ENCODE measurements at regions not wholly inside any gene's neighbourhood (a gene's known extent, or its start where the extent isn't known, plus 50 kb on each side); places are given as distances from the start of the nearest gene placed in this dataset.

GRCh38 chr13:99843872-99844271 lies 127.7 kb downstream of the ZIC5 start:
- TF ChIP-seq CTCF (IDR thresholded peaks at IDR 0.05; ENCODE audit: low read depth, low read length), result no peak
- no peak for TF ChIP-seq EZH2phosphoT487 (IDR thresholded peaks at IDR 0.05; ENCODE audit: low read depth)
